GM12865 (cell line): ENCODE measurements at regions not wholly inside any gene's neighbourhood (a gene's known extent, or its start where the extent isn't known, plus 50 kb on each side); places are given as distances from the start of the nearest gene placed in this dataset.
A peak's percentile ranks its signal among the peaks of the same experiment; 100 is the strongest.
"Not testable (repeated sequence)": the region's sequence is repeated elsewhere in the genome, so short reads cannot be mapped to it uniquely, and the experiment has no call there.

Experiments
- DNase-seq: peaks from one replicate; pipeline ENCODE4 v3.0.0; 2010; ENCODE audit warnings: low read depth
- H3K4me3 ChIP-seq: 2 replicates; pipeline ENCODE4 v1.5.1; 2011; ENCODE audit warnings: mild to moderate bottlenecking, low read depth, low read length, control low read depth
- CTCF ChIP-seq: IDR thresholded peaks from 2 replicates; pipeline ENCODE4 v1.5.1; 2011; ENCODE audit warnings: low read length, control low read depth, low read depth, inconsistent platforms; ENCODE audit not compliant: insufficient read depth; ENCODE audit errors: missing control alignments

DNA sequence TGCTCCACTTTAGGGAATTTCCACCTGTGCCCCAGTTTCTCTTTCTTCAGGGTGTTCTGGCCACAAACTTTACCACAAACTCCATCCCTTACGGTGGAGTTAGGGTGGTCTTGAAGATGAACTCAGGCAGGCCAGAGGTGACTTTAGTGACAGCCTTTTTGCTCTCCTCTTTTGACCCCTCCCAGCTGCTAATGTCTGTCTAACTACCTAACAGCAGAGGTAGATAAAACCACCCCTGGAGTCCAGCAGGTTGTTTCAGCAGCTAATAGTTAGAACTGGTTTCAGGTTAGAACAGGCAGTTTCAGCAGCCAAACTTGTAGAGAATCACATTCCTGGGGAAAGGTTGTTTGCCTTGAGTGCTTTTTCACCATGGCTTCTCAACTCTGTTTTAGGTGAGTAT, 971.3 kb upstream of the CDH18 start:
- no peak for TF ChIP-seq CTCF
- no peak overlapping the region for H3K4me3 ChIP-seq
- DNase-seq, result peak; percentile 1

DNA sequence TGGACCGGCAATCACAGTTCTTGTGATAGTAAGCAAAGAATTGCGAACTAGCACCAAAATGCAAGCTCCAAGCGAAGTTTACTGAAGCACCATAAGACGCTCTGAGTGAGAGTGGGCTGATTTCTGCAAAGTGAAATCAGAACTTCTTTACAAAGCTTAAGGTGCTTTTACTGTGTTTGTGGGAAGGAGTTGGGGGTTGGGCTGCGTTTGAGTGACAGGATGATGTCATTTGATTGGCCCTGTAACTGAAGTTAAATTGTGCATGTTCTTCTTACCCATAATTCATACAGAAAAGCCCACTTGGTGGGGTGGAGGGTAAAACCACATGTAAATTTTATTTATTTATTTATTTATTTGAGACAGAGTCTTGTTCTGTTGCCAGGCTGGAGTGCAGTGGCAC, 970.6 kb upstream of the CDH18 start:
- DNase-seq, result no peak
- no peak overlapping the region for H3K4me3 ChIP-seq
- TF ChIP-seq CTCF, result no peak

DNA sequence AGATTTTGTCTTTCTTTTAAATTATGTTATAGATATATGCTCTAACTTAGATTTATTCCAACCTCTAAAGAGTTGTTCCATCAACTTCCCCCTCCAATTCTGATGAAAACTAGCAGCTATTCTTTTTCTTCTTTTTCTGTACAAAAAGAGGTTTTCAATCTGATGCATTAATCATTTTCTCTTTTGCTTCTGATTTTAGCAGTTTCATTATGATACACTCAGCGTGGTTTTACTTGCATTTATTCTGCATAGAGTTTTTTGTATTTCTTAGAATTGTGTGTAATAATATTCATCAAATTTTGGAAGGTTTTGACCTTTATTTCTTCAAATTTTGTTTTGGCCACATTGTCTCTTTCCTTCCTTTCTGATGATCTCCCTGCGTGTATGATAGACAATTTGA, 968.1 kb upstream of the CDH18 start:
- TF ChIP-seq CTCF, result no peak
- H3K4me3 ChIP-seq, result no peak overlapping the region
- no peak for DNase-seq

GRCh38 chr5:20949636-20950035, 961.6 kb upstream of the CDH18 start:
- no peak overlapping the region for H3K4me3 ChIP-seq
- TF ChIP-seq CTCF, result no peak
- DNase-seq, result no peak

DNA sequence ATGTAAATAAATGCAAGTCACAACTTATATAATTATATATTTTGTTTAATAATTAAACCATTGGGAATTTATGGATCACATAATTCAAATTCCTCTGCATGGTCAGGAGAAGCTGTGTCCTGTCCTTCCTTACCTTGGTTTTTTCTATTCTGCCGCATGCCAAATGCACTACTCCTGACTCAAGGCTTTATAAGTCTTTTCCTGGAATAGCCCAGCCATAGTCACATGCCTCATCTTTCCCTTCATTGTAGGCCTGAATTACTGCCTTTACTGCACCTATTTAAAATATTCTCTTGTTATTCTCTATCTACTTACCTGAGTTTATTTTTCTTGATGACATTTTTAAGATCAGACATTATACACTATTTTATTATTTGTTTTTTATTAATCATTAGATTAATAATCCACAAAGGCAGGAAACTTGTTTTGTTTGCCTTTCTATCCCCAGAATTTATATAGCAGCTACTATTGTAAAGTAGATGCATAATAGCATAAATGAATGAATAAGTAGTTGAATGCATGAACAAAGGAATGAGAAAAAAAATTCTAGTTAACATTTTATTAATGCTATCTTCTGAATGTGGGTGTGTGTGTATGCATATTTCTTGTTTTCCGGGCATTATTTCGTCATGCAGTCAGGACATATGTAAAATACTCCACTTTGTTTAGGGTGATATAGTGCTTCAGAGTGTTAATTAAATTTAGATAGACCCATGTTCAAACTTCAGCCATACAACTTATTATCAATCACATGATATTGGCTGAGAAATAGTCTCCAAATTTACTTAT, 955.4 kb upstream of the CDH18 start:
- DNase-seq, result not testable (repeated sequence)

DNA sequence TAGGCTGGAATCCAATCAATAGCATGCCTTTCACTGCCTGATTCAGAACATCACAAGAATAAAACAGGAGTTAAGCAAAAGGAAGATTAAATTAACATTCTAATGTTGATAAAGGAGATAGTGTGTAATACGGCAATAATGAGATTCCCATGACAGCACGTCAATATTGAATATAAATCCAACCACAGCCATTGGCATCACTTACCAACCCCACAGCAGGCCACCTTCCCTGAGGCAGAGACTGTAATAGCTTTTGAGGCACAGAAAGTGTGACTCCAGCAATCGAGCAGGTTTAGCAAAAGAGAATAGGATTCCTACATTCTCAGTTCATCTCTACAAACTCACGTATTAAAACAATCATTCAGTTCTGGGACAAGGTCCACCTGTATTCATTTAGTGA, 954.6 kb upstream of the CDH18 start:
- DNase-seq, H3K4me3 ChIP-seq: not testable (repeated sequence)

More for the DNA sequence above, 955.4 kb upstream of the CDH18 start:
- H3K4me3 ChIP-seq, result not testable (repeated sequence)

GRCh38 chr5:20940786-20941185, 952.8 kb upstream of the CDH18 start:
- not testable (repeated sequence) for DNase-seq, H3K4me3 ChIP-seq

- not testable (repeated sequence) for DNase-seq, H3K4me3 ChIP-seq
Measured at GRCh38 chr5:20890936-20891335, 902.9 kb upstream of the CDH18 start.

GRCh38 chr5:20875726-20876125, 887.7 kb upstream of the CDH18 start:
- not testable (repeated sequence) for DNase-seq, H3K4me3 ChIP-seq

DNA sequence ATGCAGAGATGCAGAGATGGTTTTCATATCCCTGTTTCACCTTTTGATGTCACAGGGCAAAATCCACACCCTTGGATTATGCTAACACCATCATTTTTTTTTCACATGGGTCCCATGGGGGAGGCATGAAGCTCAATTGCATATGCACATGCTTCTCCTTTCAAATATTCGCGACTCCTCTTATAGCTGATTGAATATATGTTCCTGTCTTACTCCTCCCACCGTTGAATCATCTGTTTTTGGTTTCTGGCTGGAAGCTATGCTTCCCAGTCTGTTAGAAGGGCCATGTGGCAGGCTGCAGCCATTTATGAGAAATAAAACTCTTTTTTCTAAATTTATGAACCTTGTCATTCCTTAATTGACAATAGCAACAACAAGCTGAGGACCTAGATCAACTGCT, 877.9 kb upstream of the CDH18 start:
- H3K4me3 ChIP-seq, DNase-seq: not testable (repeated sequence)
